ENCODE measurements at regions not wholly inside any gene's neighbourhood (a gene's known extent, or its start where the extent isn't known, plus 50 kb on each side); places are given as distances from the start of the nearest gene placed in this dataset.

DNA sequence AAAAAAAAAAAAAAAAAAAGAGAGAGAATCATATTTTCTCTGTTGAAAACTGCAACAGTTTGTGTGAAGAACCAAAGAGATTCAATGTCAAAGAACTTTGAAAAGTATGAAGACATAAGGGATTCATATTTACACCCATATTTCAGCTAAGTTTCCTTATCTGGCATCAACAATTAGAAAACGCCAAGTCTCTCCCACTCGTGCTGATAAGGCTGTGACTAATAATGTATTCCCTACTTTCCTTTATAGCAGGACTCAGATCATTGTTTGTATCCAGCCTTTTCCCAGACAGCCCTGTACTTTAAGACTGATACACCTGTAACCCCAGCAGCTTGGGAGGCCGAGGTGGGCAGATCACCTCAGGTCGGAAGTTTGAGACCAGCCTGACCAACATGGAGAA, 54.1 kb upstream of the STK32A start (continued):
- TF ChIP-seq, protein P1, sequence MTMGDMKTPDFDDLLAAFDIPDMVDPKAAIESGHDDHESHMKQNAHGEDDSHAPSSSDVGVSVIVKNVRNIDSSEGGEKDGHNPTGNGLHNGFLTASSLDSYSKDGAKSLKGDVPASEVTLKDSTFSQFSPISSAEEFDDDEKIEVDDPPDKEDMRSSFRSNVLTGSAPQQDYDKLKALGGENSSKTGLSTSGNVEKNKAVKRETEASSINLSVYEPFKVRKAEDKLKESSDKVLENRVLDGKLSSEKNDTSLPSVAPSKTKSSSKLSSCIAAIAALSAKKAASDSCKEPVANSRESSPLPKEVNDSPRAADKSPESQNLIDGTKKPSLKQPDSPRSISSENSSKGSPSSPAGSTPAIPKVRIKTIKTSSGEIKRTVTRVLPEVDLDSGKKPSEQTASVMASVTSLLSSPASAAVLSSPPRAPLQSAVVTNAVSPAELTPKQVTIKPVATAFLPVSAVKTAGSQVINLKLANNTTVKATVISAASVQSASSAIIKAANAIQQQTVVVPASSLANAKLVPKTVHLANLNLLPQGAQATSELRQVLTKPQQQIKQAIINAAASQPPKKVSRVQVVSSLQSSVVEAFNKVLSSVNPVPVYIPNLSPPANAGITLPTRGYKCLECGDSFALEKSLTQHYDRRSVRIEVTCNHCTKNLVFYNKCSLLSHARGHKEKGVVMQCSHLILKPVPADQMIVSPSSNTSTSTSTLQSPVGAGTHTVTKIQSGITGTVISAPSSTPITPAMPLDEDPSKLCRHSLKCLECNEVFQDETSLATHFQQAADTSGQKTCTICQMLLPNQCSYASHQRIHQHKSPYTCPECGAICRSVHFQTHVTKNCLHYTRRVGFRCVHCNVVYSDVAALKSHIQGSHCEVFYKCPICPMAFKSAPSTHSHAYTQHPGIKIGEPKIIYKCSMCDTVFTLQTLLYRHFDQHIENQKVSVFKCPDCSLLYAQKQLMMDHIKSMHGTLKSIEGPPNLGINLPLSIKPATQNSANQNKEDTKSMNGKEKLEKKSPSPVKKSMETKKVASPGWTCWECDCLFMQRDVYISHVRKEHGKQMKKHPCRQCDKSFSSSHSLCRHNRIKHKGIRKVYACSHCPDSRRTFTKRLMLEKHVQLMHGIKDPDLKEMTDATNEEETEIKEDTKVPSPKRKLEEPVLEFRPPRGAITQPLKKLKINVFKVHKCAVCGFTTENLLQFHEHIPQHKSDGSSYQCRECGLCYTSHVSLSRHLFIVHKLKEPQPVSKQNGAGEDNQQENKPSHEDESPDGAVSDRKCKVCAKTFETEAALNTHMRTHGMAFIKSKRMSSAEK (CRISPR knock-in tag; IDR thresholded peaks at IDR 0.05; ENCODE audit: borderline replicate concordance), result no peak
- TF ChIP-seq, protein P2, sequence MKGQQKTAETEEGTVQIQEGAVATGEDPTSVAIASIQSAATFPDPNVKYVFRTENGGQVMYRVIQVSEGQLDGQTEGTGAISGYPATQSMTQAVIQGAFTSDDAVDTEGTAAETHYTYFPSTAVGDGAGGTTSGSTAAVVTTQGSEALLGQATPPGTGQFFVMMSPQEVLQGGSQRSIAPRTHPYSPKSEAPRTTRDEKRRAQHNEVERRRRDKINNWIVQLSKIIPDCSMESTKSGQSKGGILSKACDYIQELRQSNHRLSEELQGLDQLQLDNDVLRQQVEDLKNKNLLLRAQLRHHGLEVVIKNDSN (CRISPR knock-in tag; IDR thresholded peaks at IDR 0.05), result no peak

Measured in WTC11 (cell line).